ENCODE measurements at regions not wholly inside any gene's neighbourhood (a gene's known extent, or its start where the extent isn't known, plus 50 kb on each side); places are given as distances from the start of the nearest gene placed in this dataset. TPM values are rescaled to one million over a fixed set of nuclear protein-coding genes. Genes with fewer than 3 reads are reported as not detected.

GRCh38 chr5:129406440-129406839 is 53.7 kb upstream of the ADAMTS19 start:
- ChIA-PET CTCF (ENCODE audit: low intra/inter-chr PET ratio, low total read pairs) (no interaction called here), POLR2A (no interaction called here)
- no peak for TF ChIP-seq ZNF296 (CRISPR knock-in tag; conservative IDR thresholded peaks at IDR 0.05)
- TF ChIP-seq NR2C2 (CRISPR knock-in tag; IDR thresholded peaks at IDR 0.05; ENCODE audit: borderline replicate concordance): no peak
- no peak for TF ChIP-seq PBX2 (CRISPR knock-in tag; IDR thresholded peaks at IDR 0.05)
- TF ChIP-seq GPBP1L1 (CRISPR knock-in tag; IDR thresholded peaks at IDR 0.05): no peak
- TF ChIP-seq GZF1 (CRISPR knock-in tag; IDR thresholded peaks at IDR 0.05): no peak
- TF ChIP-seq MXD3 (CRISPR knock-in tag; IDR thresholded peaks at IDR 0.05): no peak
- no peak for TF ChIP-seq NFYC (CRISPR knock-in tag; IDR thresholded peaks at IDR 0.05)
- TF ChIP-seq ZNF878 (CRISPR knock-in tag; IDR thresholded peaks at IDR 0.05): no peak
- TF ChIP-seq PITX1 (CRISPR knock-in tag; IDR thresholded peaks at IDR 0.05): no peak
- Histone ChIP-seq H3K36me3 (replicated peaks in 1 of 2; ENCODE audit: control insufficient read depth in 1 of 2, insufficient read depth in 2 of 2, low read length in 2 of 2) (no peaks in the 10 kb centered on the region), H3K4me2 (ENCODE audit: low read depth, low read length) (no peak overlapping the region), H3K4me3 (replicated peaks in 1 of 3; ENCODE audit: insufficient read depth in 1 of 3, low read depth in 2 of 3, low read length in 3 of 3) (no peak overlapping the region), H3K9ac (ENCODE audit: insufficient read depth, low read depth, low read length) (no peak overlapping the region), H3K27ac (ENCODE audit: extremely low read length, insufficient read depth, low read length) (no peak overlapping the region), H3K4me1 (ENCODE audit: insufficient read depth, low read length) (no peaks in the 10 kb centered on the region), H3K27me3 (ENCODE audit: control insufficient read depth in 1 of 2, insufficient read depth in 2 of 2, low read length in 2 of 2) (no peaks in the 10 kb centered on the region), H3K79me2 (ENCODE audit: insufficient read depth, low read length) (no peaks in the 10 kb centered on the region), H4K20me1 (ENCODE audit: insufficient read depth, low read length) (no peaks in the 10 kb centered on the region), H2AFZ (ENCODE audit: low read length) (no peak overlapping the region), H3K9me3 (ENCODE audit: low read length) (no peaks in the 10 kb centered on the region)
- ATAC-seq (no peak), DNase-seq (ENCODE audit: low spot score) (no peak), FAIRE-seq (no peak)
- in situ Hi-C loops (cut with HindIII; ENCODE audit: extremely low pct_ligation_motif_present, low pct_unique_long_range_greater_than_20kb) (no loop called here), intact Hi-C loops (cut with micrococcal nuclease; ENCODE audit: unreplicated experiment) (no loop called here)
- no TSS peak for BruUV-seq (replicated peaks)

Small RNA genes lying in the stretch of these regions (microRNA-seq; reads per million reads assigned to microRNA genes)
- gene MIR4460: not detected

Small RNA genes lying in the stretch of these regions (small RNA-seq; reads per million reads assigned to genes)
- gene MIR4460 (ENCODE audit: insufficient read depth in 2 of 3, insufficient read length in 3 of 3, low read depth in 2 of 3, low replicate concordance in 1 of 3): 0 reads per million in 3 experiments

Data from HepG2 (cell line).